RCC 7860 (cell line): ENCODE measurements at regions not wholly inside any gene's neighbourhood (a gene's known extent, or its start where the extent isn't known, plus 50 kb on each side); places are given as distances from the start of the nearest gene placed in this dataset.
"Not testable (repeated sequence)": the region's sequence is repeated elsewhere in the genome, so short reads cannot be mapped to it uniquely, and the experiment has no call there.

Experiments used
- DNase-seq: peaks from one replicate; pipeline ENCODE4 v3.0.0-alpha.2; 2015; ENCODE audit warnings: low spot score
- FAIRE-seq: peaks from 2 replicates; lab custom pipeline; 2012; peaks lifted over from hg19 to GRCh38; lab: Jason Lieb, UNC

DNA sequence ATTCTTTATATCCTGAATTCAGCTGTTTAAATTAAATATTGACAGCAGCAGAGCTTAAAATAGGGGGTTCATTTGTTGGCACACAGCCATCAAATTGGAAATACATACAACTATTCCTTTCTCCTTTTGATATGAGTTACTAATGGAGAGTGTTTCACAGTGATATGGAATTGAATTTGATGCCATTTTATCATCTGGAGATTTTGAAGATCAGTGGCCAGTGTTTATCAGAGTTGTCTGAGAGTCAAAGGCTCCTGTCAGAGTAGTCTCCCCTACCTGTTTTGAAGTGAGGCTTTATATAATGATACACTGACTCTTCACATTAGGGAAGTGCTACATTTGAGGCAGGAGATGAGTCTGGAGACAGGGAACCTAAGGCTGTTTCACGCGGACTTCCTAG, 1286.3 kb downstream of the TECRL start:
- DNase-seq (no peak), FAIRE-seq (no peak)

DNA sequence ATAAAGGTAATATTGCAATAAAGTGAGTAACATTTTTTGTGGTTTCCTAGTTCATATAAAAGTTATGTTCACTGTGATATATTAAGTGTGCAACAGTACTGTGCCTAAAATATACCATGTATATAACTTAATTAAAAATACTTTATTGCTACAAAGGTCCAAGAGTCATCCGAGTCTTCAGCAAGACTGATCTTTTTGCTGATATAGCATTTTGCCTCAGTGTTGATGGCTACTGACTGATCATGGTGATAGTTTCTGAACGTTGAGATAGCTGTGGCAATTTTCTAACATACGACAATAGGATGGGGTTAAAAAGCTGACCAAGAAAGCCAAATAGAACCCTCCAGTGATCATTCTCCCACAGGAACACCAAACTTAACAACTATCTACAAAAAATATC, 1302.7 kb downstream of the TECRL start:
- no peak for DNase-seq
- no peak for FAIRE-seq

DNA sequence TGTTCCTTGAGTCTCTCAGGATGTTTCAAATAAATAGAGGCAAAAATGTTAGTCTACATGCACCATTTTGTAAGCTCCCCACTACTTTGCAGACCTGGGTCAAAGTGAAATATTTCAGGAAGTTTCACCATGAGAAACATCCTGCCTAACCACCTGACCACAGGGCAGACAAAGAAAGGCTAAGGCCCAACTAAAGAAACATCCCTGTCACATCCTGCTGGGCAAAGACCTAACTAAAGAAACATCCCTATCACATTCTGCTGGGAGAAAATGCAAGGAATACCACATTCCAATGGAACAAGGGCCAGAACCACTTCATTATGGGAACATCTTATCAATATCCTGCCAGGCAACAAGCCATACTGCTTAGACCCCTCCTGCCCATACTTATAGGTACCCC, 1303.4 kb downstream of the TECRL start:
- FAIRE-seq (no peak), DNase-seq (no peak)

DNA sequence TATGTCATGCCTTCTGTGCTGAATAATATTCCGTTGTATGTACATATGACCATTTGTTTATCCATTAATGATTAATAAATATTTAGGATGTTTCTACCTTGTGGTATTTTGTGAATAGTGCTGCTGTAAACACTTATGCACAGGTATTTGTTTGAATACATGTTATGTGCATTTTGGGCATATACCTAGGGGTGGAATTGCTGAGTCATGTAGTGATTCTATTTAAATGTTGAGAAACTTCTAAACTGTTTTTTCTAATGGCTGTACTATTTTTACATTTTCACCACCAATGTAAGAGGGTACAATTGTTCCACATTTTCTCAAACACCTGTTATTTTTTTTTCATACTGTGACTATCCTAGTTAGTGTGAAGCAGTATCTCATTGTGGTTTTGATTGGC, 1318.6 kb downstream of the TECRL start:
- FAIRE-seq (no peak), DNase-seq (no peak)

DNA sequence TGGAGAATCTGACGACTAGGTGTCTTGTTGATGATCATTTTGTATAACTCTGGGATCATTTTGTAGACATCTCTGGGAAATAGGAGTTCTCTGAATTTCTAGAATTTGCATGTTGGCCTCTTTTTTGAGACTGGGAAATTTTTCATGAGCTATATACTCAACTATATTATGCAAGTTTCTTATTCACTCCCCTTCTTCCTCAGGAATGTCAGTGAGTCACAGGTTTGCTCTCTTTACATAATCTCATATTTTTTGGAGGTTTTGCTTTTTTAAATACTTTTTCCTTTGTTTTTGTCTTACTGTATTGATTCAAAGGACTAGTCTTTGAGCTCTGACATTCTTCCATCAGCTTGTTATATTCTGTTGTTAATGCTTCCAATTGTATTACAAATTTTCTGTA, 1324.2 kb downstream of the TECRL start:
- DNase-seq (no peak), FAIRE-seq (no peak)

DNA sequence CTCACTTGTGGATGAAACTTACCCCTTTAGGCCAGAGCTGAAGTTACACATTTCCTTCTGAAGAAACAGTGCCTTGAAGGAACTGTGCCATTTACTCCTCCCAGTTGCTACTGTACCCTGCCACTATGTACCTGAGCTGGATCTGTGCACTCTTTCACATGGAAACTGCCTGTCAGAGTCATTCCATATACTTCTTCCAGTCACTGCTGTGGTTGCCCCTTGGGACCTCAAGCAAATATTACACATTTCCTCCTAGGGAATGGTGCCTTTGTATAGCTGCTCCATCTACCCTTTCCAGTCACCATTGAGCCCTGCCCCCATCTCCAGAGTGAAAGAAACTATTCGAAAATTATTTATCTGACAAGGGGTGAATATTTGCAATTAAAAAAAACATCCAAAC, 1328.3 kb downstream of the TECRL start:
- FAIRE-seq: no peak

DNA sequence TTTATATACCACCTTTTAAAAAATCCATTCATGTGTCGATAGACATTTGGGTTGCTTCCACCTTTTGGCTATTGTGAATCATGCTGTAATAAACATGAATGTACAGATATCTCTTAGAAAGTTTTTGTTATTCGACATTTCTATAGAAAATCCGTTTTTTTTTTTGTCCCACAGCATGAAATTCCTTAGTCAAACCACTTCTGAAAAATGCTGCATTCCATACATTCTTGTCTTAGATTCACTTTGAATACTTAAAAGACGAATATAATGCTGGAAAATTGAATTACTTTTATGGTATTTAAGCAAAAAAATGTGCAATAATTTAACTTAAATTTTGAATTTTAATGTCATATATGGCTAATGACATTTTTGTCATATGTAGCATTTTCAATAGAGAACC, 1345.5 kb downstream of the TECRL start:
- no peak for FAIRE-seq

More for the DNA sequence above, 1328.3 kb downstream of the TECRL start:
- no peak for DNase-seq

DNA sequence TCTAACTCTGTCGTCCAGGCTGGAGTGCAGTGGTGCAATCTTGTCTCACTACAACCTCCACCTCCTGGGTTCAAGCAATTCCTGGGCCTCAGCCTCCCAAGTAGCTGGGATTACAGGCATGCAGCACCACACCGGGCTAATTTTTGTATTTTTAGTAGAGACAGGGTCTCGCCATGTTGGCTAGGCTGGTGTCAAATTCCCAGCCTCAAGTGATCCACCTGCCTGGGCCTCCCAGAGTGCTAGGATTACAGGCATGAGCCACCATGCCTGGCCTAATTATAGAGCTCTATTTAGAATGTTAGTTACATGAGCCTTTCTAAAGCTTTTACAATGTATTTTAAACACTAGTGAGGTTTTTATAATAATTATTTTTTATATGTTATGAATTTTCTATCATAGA, 1346.4 kb downstream of the TECRL start:
- not testable (repeated sequence) for FAIRE-seq, DNase-seq

More for the DNA sequence above, 1345.5 kb downstream of the TECRL start:
- DNase-seq: no peak

DNA sequence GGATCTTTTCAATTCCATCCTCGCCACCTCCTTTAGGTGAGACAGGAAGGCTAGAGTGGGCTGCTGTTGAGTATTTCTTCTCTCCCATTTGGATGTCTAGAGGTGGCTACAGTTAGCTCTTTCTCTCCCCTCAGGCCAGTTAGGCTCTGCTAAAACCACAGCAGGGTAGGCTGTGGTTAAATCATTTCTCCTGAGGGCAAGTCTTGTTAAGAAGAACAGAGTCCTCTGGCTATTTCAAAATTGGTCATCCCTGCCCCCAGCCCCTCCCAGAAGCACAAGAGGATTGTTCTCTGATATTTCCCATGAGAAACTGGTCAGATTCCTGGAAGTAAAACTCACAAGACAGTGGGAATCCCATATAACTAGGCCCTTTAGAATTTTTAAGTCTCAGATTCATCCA, 1359.5 kb downstream of the TECRL start:
- no peak for DNase-seq
- FAIRE-seq: no peak

DNA sequence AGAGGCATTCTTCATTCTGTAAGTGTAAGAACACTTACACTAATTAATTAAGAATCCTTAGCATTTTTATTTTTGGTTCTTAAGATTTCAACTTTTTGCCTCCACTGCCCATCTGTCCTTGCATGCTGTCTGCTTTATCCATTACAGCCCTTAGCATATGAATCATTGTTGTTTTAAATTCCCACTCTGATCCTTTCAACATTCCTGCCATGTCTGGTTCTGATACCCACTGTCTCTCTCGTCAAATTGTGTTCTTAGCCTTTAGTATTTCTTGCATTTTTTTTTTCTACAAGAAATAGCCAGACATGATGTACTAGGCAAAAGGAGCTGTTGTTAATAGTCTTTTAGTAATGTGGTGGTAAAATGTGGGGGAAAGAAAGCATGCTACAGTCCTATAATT, 1360.0 kb downstream of the TECRL start:
- no peak for DNase-seq
- no peak for FAIRE-seq

DNA sequence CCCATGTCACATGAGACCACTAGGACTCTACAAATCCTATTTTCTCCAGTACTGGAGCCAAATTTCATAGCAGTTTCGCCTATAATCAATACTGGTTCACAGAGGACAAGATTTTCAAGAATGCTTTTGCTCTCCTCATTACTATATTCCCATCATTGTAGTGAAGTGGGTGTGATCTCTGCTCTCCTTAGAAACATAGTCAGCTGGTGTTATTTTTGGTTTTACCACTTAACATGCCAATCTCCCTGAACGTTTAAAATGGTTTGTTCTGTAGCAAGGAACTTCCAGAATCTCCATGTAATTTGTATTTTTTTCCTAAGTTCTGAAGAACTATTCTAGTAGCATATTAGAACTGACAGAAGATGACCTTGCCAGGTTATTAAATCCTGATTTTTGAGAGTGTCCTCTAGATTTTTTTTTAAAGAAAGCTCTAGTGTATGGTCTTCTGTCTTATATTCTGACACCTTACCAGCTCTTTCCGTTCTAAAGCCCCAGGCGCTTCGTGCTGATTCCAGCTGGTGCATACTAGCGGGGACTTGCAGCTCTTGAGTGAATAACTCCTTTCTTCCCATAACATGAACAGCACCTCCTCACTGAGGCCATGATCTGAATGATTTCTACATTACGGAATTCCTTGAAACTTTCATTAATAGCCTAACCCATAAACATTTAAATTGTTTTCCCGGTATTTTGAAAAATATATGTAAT, 1372.9 kb downstream of the TECRL start:
- no peak for FAIRE-seq
- DNase-seq: no peak

DNA sequence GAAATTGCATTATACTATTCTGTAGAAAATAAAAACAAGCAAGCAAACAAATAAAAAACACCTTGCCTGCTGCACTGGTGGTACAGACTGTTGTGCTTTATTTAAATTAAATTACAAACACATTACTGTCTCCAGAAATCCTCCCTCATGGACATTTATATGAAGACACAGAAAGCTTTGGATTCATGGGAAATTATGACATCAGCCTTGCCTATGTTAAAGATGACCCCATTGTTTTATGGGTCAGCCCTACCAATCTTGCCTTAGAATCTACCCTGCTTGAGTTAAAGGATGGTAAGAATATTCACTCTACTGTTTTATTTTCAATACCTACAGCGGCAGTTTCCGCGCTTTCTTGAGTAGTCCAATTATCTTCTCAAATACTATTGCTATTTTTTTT, 1379.9 kb downstream of the TECRL start:
- DNase-seq (no peak), FAIRE-seq (no peak)

DNA sequence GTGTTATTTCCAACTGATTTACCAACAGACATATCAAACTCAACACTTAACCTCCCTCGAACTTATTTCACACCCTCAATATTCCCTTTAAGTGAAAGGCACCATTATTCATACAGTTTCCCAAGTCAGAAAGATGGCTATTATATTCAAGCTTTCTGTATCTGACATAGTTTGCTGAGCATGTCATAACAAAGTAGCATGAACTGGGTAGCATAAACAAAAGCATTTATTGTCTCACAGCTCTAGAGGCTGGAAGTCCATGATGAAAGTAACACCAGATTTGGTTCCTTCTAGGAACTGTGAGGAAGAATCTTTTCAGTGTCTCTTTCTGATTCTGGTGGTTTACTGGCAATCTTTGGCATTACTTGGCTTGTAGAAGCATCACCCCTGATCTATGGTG, 1388.6 kb downstream of the TECRL start:
- DNase-seq (no peak), FAIRE-seq (no peak)

DNA sequence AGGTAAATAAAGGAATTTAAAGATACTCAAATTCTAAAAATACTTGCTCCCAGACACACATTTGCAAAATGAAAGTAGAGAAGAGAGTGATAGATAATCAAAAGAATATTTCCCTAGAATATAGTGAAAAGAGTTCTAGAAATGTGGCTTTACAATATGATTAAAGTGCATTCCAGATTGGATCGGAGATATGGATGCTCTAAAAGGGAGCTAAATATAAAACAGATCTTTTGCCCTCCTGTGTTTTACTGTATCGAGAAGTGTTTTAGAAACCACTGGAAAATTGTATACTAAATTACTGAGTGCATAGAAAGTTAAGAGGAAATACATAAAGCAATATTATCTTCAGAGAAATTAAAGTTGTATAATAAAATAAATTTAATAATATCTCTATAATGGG, 1392.0 kb downstream of the TECRL start:
- DNase-seq: no peak
- FAIRE-seq: no peak

DNA sequence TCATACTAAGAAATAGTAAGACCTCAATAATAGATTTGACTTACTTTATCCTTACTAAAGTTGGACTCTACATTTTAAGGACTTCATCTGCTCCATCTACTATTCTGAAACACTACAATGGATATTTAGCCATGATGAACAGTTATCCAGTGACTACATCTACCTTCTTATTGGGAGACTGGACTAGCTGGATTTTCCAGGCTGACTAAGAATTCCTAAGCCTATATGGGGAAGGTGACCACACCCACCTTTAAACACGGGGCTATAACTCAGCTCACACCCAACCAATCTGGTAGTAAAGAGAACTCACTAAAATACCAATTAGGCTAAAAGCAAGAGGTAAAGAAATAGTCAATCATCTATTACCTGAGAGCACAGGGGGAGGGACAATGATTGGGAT, 1438.4 kb downstream of the TECRL start:
- FAIRE-seq (no peak), DNase-seq (no peak)

DNA sequence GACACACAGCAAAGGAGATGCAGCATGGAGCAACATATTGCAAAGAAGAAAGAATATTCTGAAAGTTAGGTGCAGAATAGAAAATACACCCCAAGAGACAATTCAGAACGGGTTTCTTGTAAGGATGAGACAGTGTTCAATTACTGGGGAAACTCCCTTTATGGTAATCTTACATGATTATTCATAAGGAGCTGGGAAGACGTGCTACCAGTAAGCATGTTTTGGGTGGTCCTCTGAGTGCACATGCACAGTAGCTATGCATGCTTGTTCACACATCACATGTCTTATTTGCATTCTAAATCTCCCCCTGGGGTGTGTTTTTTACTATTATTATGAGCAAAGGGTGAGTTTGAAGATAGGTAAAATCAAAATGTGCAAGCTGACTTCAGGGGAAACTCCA, 1448.8 kb downstream of the TECRL start:
- FAIRE-seq (no peak), DNase-seq (no peak)

DNA sequence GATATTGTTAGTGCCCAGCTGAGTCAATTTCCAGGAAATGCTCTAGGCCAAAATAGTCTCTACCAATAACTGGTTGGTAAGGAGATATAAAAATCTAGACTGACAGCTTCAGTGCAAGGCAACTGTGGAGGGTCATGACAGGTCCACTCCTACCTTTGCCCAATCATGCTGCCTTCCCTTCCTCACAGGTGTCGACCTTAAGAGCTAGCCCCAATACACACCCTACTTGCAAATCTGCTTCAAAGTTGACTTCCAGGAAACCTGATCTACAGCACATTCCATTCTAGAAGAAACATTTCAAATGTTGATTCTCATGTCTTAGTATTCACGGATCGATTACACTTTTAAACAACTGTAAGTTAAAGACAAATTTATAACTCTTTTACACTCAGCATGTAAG, 1455.5 kb downstream of the TECRL start:
- FAIRE-seq: no peak
- DNase-seq: no peak

DNA sequence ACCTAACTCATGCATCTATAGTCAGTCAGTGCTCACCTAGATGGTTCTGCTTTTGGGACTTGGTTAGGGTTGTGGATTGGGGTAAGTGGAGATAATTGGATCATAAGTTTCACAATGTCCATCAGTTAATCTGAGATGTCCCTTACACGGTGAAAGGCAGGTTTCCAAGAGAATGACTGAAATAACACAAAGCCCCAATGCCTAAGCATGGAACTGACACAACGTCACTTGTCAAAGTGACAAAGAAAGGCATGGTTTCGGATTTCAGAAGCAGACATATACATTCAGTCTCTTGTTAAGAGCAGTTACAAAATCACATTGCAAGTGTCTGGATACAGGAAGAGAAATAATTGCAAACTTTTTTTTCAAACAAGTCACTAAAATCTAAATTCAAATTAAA, 1456.9 kb downstream of the TECRL start:
- no peak for DNase-seq
- no peak for FAIRE-seq

DNA sequence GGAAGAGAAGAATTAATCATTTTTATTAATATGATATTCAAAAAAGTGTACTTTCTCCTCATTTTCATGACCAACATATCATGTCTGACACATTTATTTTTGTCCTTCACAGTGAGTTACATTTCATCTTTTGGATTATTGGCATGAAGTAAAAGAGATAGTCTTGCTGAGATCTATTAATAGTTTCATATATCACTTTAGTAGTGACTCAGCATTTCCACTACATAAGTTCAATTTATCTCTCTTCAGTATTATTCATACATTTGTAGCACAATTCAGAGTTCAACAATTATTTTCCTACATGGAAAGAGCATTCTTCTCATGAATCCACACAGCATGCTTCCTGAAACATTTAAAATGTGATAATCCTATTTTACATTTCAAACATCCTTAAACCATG, 1461.1 kb downstream of the TECRL start:
- FAIRE-seq: no peak
- DNase-seq: no peak

DNA sequence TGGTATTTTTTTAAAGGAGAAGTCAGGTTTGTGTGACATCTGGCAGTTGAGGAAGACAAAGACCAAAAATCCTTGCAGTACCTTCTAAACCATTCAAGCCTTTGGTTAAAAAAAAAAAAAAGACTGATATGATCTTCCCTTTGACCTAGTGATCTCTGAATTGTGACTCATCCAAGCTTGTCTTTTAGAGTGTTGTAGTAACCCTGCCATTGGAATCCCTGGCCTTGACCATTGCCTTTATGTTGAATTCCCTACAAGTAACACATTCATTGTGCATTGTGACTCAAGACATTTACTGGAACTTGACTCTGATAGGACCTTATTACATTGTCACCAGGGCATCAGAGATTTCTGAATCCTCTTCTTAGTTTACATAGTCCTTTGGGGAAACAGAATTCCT, 1469.0 kb downstream of the TECRL start:
- FAIRE-seq (no peak), DNase-seq (peak; percentile 43)

DNA sequence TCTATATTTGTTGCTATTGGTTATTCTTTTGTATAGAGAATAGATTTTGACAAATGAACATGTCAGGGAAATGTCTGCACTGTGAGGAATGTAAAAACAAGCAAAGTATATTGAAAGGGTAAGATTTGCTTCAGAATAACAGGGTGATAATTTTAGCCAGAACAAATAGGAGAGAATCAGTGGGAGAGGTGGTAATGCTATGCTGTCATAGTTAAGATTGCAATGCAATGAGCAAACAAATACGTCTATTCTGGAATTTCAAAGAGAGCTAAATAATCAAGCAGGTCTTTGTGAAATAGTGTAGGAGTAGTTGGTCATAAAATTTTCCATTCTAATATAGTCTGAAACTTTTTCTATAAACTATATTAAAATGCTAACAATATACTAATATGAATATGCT, 1478.4 kb downstream of the TECRL start:
- DNase-seq (no peak), FAIRE-seq (no peak)

DNA sequence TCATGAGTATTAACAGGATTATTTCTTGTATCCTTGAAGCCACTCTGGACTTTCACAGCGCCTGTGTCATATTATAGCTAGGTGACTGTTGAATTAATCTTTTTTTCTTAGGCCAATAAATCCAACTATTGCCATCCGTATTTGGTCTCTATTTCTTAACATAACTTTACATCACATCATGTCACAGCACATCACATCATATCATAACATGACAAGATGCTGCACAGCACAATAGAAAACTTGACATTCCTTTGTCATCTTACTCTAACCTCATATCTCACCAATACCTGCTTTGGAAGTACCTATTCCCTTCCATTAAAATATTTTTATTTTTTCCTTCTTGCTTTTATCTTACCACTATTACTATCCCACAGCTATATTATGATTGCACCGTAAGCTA, 1480.8 kb downstream of the TECRL start:
- FAIRE-seq: no peak
- DNase-seq: no peak

DNA sequence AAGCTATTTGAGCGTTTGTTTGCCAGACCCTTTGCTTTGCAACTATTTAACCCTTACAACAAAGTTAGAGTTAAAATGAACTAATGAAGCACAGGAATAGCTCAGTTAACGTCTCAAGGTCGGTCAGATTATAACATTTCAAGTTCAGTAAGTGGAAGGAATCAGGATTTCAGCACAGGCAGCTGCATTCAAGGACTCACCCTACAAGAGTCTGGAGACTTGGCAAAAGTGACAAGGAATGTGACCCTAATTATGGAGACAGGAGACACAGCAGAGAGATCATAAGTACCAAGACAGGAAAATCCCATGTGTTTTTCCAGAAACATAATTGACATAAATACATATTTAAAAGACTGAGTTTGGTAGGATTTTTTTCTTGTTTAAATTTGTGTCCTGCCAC, 1481.7 kb downstream of the TECRL start:
- DNase-seq: no peak
- no peak for FAIRE-seq
